KMS-11 (cell line): ENCODE measurements at regions not wholly inside any gene's neighbourhood (a gene's known extent, or its start where the extent isn't known, plus 50 kb on each side); places are given as distances from the start of the nearest gene placed in this dataset.

Experiments
- H2AFZ ChIP-seq: fragments of 200-600 bp; sonication (generic); 2 replicates; pipeline ENCODE4 v1.6.1; 2016; ENCODE audit warnings: antibody characterized with exemption, mixed run types, low read depth
- H3K27ac ChIP-seq: fragments of 200-600 bp; sonication (generic); 2 replicates; pipeline ENCODE4 v1.6.1; 2016; ENCODE audit warnings: mild to moderate bottlenecking, mixed run types
- H3K27me3 ChIP-seq: fragments of 200-600 bp; sonication (generic); 2 replicates; pipeline ENCODE4 v1.6.1; 2017; ENCODE audit warnings: mild to moderate bottlenecking, low read depth, mixed run types, moderate library complexity; ENCODE audit not compliant: insufficient read depth
- H3K36me3 ChIP-seq: fragments of 200-600 bp; sonication (generic); 2 replicates; pipeline ENCODE4 v1.6.1; 2017; ENCODE audit warnings: mild to moderate bottlenecking, mixed run types; ENCODE audit not compliant: insufficient read depth
- H3K4me1 ChIP-seq: fragments of 200-600 bp; sonication (generic); 2 replicates; pipeline ENCODE4 v1.6.1; 2016; ENCODE audit warnings: mild to moderate bottlenecking, low read depth, mixed run types; ENCODE audit not compliant: poor library complexity, severe bottlenecking
- H3K4me2 ChIP-seq: fragments of 200-600 bp; sonication (generic); 2 replicates; pipeline ENCODE4 v1.7.0; 2016; ENCODE audit warnings: mild to moderate bottlenecking, mixed run types
- H3K4me3 ChIP-seq: fragments of 200-600 bp; sonication (generic); IDR thresholded peaks from 2 replicates; pipeline ENCODE4 v1.6.1; 2017; ENCODE audit warnings: low read depth, low read length, mixed read lengths; ENCODE audit not compliant: insufficient read depth
- H3K79me2 ChIP-seq: fragments of 200-600 bp; sonication (generic); 2 replicates; pipeline ENCODE4 v1.6.1; 2016; ENCODE audit warnings: low read depth, mixed run types; ENCODE audit not compliant: insufficient read depth
- H3K9ac ChIP-seq: fragments of 200-600 bp; sonication (generic); 2 replicates; pipeline ENCODE4 v1.6.1; 2016; ENCODE audit warnings: mild to moderate bottlenecking, mixed run types
- H4K20me1 ChIP-seq: fragments of 200-600 bp; sonication (generic); 2 replicates; pipeline ENCODE4 v1.6.1; 2016; ENCODE audit warnings: mild to moderate bottlenecking, mixed run types; ENCODE audit not compliant: insufficient read depth
- TF ChIP-seq, protein P1 (sequence below): fragments of 200-600 bp; sonication (generic); conservative IDR thresholded peaks from 2 replicates; pipeline ENCODE4 v1.6.1; 2017; ENCODE audit warnings: low read depth, mild to moderate bottlenecking, antibody characterized with exemption, low read length, moderate library complexity, mixed read lengths

DNA sequence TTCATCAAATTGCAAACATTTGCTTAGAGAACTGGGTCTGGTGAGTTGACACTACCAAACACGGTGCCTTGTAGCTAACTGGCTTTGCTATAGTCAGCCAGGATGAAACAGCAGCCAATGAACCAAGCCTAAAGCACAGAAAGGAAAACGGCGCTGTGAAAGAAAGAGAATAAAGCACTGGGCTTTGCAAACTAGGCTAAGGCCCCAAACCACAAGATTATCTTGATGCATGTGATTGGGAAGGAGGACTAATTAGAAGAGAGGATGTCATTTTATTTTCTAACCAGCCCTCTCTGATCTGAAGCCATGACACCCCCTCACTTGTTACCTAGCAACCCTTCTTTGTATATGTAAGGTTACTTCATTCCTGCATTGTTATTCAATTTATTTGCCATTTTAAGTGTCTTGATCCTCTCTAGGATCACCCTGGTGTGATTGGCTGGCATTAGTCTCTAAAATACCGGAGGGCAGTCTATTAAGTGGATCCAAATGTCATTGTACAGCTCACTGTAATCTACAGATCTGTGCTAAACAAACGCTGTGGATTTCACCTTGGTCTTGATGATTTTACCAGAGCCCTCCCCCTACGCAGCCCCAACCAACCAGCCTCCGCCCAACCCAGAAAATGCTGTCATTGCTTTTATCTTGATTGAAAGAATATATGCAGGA is 395.4 kb upstream of the ACVR2A start:
- TF ChIP-seq, protein P1, sequence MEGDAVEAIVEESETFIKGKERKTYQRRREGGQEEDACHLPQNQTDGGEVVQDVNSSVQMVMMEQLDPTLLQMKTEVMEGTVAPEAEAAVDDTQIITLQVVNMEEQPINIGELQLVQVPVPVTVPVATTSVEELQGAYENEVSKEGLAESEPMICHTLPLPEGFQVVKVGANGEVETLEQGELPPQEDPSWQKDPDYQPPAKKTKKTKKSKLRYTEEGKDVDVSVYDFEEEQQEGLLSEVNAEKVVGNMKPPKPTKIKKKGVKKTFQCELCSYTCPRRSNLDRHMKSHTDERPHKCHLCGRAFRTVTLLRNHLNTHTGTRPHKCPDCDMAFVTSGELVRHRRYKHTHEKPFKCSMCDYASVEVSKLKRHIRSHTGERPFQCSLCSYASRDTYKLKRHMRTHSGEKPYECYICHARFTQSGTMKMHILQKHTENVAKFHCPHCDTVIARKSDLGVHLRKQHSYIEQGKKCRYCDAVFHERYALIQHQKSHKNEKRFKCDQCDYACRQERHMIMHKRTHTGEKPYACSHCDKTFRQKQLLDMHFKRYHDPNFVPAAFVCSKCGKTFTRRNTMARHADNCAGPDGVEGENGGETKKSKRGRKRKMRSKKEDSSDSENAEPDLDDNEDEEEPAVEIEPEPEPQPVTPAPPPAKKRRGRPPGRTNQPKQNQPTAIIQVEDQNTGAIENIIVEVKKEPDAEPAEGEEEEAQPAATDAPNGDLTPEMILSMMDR, result no peak
- H3K4me1 ChIP-seq, result no peaks in the 10 kb centered on the region
- H3K27ac ChIP-seq, result no peak overlapping the region
- H3K27me3 ChIP-seq, result no peaks in the 10 kb centered on the region
- H3K4me3 ChIP-seq, result no peak overlapping the region
- no peak overlapping the region for H3K4me2 ChIP-seq
- H3K36me3 ChIP-seq, result no peaks in the 10 kb centered on the region
- no peak overlapping the region for H3K9ac ChIP-seq
- no peaks in the 10 kb centered on the region for H4K20me1 ChIP-seq
- no peaks in the 10 kb centered on the region for H3K79me2 ChIP-seq
- H2AFZ ChIP-seq, result no peak overlapping the region

DNA sequence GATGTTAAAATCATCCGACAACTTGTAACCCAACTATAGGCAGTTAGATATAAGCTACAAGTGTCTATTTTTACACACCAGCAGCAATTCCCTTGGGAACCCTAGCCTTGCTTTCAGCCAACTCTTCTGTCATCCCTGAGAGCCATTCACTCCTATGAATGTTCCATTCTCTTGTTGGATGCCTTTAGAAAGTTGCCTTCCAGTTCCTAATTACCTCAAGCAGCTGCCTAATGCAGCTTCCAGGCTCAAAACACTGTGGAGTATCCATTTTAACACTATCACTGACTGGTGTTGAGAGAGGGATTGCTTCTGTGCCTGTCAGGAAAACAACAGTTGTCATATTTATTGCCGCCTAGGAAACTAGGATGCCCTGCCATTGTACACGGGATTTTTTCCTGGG is 402.0 kb upstream of the ACVR2A start:
- Histone ChIP-seq H2AFZ (no peak overlapping the region), H3K36me3 (no peaks in the 10 kb centered on the region), H3K79me2 (no peaks in the 10 kb centered on the region), H3K4me3 (no peak overlapping the region), H3K27ac (no peak overlapping the region), H3K9ac (no peak overlapping the region), H3K4me2 (no peak overlapping the region), H4K20me1 (no peaks in the 10 kb centered on the region), H3K4me1 (no peaks in the 10 kb centered on the region), H3K27me3 (no peaks in the 10 kb centered on the region)
- TF ChIP-seq, protein P1, result no peak

DNA sequence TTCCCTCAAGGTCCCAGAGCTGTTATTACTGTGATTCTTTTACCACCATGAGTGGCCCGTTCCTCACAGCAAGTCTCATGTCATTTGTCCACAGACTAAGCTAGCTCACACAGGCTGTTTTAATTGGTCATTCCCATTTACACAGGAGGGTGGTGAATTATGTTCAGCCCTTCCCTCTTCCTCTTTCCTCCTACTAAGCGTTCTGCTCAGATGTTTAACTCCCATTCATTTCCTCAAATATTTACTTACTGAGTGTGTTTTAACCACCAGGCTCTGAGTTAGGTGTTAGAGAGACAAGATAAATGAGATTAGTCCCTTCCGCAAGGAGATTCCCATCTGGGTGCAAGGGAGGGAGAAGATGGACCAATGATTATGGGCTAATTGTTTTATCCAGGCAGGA is 403.6 kb upstream of the ACVR2A start:
- no peak overlapping the region for H3K4me3 ChIP-seq
- no peak overlapping the region for H3K4me2 ChIP-seq
- TF ChIP-seq, protein P1, result no peak
- H2AFZ ChIP-seq, result no peak overlapping the region
- no peaks in the 10 kb centered on the region for H3K36me3 ChIP-seq
- no peaks in the 10 kb centered on the region for H3K4me1 ChIP-seq
- H3K27me3 ChIP-seq, result no peaks in the 10 kb centered on the region
- H3K79me2 ChIP-seq, result no peaks in the 10 kb centered on the region
- H3K27ac ChIP-seq, result no peak overlapping the region
- H4K20me1 ChIP-seq, result no peaks in the 10 kb centered on the region
- H3K9ac ChIP-seq, result no peak overlapping the region

DNA sequence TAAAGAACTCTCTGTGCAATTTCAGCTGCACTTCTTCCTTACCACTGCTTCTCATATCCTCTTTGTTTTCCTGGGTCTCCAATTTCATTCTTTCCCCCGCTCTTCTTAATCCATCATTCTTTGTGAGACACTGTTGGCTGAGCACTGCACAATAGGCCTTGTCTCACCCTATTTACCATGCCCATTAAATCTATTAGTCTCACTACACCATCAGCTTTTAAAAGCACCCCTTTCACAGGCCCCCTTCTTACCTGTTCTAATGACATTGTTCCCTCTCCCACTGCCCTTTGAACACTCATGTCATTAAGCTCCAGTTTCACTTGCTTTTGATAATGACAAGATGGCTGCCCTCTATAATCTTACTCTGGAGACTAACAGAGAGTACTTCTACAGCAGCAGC is 404.1 kb upstream of the ACVR2A start:
- H3K27me3 ChIP-seq, result no peaks in the 10 kb centered on the region
- no peaks in the 10 kb centered on the region for H3K36me3 ChIP-seq
- no peak overlapping the region for H3K27ac ChIP-seq
- no peak overlapping the region for H3K4me2 ChIP-seq
- TF ChIP-seq, protein P1, result no peak
- no peaks in the 10 kb centered on the region for H3K79me2 ChIP-seq
- H2AFZ ChIP-seq, result no peak overlapping the region
- no peaks in the 10 kb centered on the region for H4K20me1 ChIP-seq
- H3K4me3 ChIP-seq, result no peak overlapping the region
- no peaks in the 10 kb centered on the region for H3K4me1 ChIP-seq
- H3K9ac ChIP-seq, result no peak overlapping the region
